ENCODE measurements at regions not wholly inside any gene's neighbourhood (a gene's known extent, or its start where the extent isn't known, plus 50 kb on each side); places are given as distances from the start of the nearest gene placed in this dataset.

DNA sequence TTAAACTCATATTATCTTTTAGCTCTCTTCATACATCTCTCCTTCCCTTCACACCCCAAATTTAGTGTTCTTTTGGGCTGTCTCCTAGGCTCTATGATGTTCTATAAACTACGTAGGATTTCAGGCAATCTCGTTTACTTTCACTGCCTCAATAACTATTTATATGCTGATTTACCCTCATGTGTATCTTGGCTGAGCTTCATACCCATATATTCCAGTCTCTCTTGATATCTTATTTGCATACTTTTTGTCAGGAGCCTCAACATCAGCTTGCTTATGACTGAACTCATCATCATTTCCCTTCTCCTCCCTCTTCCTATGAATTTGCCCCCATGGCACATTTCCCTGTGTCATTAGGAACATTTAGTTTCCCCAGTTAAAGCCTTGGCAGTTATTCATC, 262.1 kb upstream of the FBXO33 start:
- H3K9me3 ChIP-seq (ENCODE audit: insufficient read depth, low read length): no peaks in the 10 kb centered on the region
- no peaks in the 10 kb centered on the region for H3K4me1 ChIP-seq (ENCODE audit: insufficient read depth, insufficient read length)
- no peaks in the 10 kb centered on the region for H3K27me3 ChIP-seq (ENCODE audit: insufficient read depth, insufficient read length)
- no peak overlapping the region for H3K4me3 ChIP-seq (ENCODE audit: insufficient read length, low read depth)
- H3K9ac ChIP-seq (ENCODE audit: insufficient read length, low read depth): no peak overlapping the region
- no peaks in the 10 kb centered on the region for H3K36me3 ChIP-seq (ENCODE audit: insufficient read depth, insufficient read length, low read length)
- TF ChIP-seq YY1 (IDR thresholded peaks at IDR 0.05; ENCODE audit: insufficient read depth, insufficient read length) (no peak), ZNF274 (IDR thresholded peaks at IDR 0.05; ENCODE audit: low read depth, low read length) (no peak), SUZ12 (IDR thresholded peaks at IDR 0.05; ENCODE audit: extremely low read depth, insufficient read depth, insufficient read length) (no peak)
- DNase-seq (ENCODE audit: low read depth, low spot score): no peak

DNA sequence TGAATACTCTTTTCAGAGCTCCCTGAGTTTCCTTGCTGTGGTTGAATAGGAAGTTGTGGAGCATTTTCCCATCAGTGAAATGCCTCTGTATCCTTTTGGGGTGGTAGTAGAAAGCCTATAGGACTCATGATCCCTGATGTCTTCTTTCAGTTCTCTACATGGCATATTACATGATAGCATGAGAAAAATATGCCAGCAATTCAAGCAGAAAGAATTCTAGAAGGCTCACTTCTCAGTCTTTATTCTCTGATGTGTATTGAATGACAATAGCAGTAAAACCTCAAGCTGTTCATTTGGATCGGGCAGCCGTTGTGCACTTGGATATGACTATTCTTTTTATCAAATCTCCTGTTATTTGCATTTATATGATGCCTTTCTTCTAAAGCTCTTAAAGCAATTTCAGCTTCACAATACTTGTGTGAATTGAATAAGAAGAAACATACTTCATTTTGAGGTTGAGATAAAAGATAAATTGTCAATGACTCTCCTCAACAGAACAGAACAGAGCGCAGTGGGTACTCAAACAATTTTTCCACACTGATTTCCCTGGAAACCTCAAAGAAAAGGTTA, 251.5 kb upstream of the FBXO33 start:
- Histone ChIP-seq H3K4me1 (ENCODE audit: insufficient read depth, insufficient read length) (no peaks in the 10 kb centered on the region), H3K9me3 (ENCODE audit: insufficient read depth, low read length) (no peaks in the 10 kb centered on the region), H3K4me3 (ENCODE audit: insufficient read length, low read depth) (no peak overlapping the region), H3K27me3 (ENCODE audit: insufficient read depth, insufficient read length) (no peaks in the 10 kb centered on the region), H3K9ac (ENCODE audit: insufficient read length, low read depth) (no peak overlapping the region), H3K36me3 (ENCODE audit: insufficient read depth, insufficient read length, low read length) (no peaks in the 10 kb centered on the region)
- no peak for TF ChIP-seq YY1 (IDR thresholded peaks at IDR 0.05; ENCODE audit: insufficient read depth, insufficient read length)
- TF ChIP-seq SUZ12 (IDR thresholded peaks at IDR 0.05; ENCODE audit: extremely low read depth, insufficient read depth, insufficient read length): no peak
- no peak for TF ChIP-seq ZNF274 (IDR thresholded peaks at IDR 0.05; ENCODE audit: low read depth, low read length)
- DNase-seq (ENCODE audit: low read depth, low spot score): no peak

DNA sequence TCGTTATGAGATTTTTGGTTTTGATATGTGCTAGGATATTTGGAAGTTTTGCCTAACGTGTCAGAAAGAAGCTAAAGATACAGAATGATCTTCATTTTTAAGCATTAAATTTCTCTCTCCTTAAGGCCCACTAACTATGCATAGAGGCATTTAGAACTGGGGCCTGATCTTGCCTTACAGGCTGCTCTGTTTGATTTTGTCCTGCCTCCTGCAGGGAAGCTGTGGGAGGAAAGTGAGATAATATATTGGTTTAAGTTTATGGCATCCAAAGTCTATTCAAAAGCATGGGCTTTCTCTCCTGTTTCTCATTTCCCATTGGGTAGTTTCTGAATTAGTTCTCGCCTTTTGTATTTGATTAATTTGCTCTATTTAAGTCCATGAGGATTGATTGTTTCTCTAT, 250.3 kb upstream of the FBXO33 start:
- H3K27me3 ChIP-seq (ENCODE audit: insufficient read depth, insufficient read length): no peaks in the 10 kb centered on the region
- TF ChIP-seq ZNF274 (IDR thresholded peaks at IDR 0.05; ENCODE audit: low read depth, low read length) (no peak), SUZ12 (IDR thresholded peaks at IDR 0.05; ENCODE audit: extremely low read depth, insufficient read depth, insufficient read length) (no peak), YY1 (IDR thresholded peaks at IDR 0.05; ENCODE audit: insufficient read depth, insufficient read length) (no peak)
- no peak for DNase-seq (ENCODE audit: low read depth, low spot score)

DNA sequence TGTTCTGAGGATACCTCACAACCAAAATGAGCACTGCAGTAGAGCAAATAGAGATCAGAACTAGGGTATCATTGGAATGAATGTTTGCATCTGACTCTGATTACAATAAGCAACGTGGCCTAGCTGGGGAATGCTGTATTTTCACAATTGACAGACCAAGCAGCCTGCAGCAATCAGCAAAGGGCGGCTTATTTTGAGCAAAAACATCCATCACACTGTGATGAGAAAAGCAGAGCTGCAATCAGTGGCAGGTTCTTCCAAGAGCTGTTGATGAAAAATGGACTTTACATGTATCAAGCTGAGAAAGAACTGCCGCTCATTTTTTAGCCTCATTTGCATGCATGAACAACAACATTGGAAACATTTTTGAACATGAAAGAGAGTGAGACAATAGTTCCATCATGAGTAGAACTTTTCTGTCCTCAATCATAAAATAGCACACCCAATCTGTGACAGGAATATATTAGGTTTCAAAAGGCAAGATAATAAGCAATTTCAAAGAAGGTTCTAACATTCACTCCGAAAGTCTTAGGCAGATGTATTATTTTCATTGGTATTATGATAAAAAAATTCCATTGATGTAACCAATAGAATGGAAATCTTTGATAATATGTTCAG, 249.7 kb upstream of the FBXO33 start:
- TF ChIP-seq ZNF274 (IDR thresholded peaks at IDR 0.05; ENCODE audit: low read depth, low read length): no peak
- TF ChIP-seq YY1 (IDR thresholded peaks at IDR 0.05; ENCODE audit: insufficient read depth, insufficient read length): no peak
- TF ChIP-seq SUZ12 (IDR thresholded peaks at IDR 0.05; ENCODE audit: extremely low read depth, insufficient read depth, insufficient read length): no peak
- H3K27me3 ChIP-seq (ENCODE audit: insufficient read depth, insufficient read length): no peaks in the 10 kb centered on the region
- DNase-seq (ENCODE audit: low read depth, low spot score): no peak
- H3K9ac ChIP-seq (ENCODE audit: insufficient read length, low read depth): no peak overlapping the region
- H3K4me1 ChIP-seq (ENCODE audit: insufficient read depth, insufficient read length): no peaks in the 10 kb centered on the region
- no peaks in the 10 kb centered on the region for H3K36me3 ChIP-seq (ENCODE audit: insufficient read depth, insufficient read length, low read length)
- H3K4me3 ChIP-seq (ENCODE audit: insufficient read length, low read depth): no peak overlapping the region
- no peaks in the 10 kb centered on the region for H3K9me3 ChIP-seq (ENCODE audit: insufficient read depth, low read length)

More for the DNA sequence above, 250.3 kb upstream of the FBXO33 start:
- Histone ChIP-seq H3K36me3 (ENCODE audit: insufficient read depth, insufficient read length, low read length) (no peaks in the 10 kb centered on the region), H3K4me3 (ENCODE audit: insufficient read length, low read depth) (no peak overlapping the region), H3K9ac (ENCODE audit: insufficient read length, low read depth) (no peak overlapping the region), H3K9me3 (ENCODE audit: insufficient read depth, low read length) (no peaks in the 10 kb centered on the region), H3K4me1 (ENCODE audit: insufficient read depth, insufficient read length) (no peaks in the 10 kb centered on the region)

DNA sequence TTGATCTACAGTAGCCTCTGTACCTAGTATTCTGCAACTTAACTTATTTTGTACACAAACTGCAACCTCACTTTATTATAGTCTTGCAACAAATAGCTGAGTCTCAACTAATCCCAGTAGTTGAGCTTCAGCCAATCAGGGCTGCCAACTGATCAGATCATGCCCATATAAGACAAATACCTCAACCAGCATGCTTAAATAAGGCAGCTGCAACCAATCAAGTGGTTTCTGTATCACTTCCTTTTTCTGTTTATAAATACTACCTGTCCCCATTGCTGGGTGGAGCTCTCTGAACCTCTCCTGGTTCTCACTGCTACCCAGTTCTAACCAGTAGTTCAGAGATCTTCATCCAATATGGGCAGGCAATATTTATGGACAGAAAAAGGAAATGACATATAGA, 248.5 kb upstream of the FBXO33 start:
- Histone ChIP-seq H3K27me3 (ENCODE audit: insufficient read depth, insufficient read length) (no peaks in the 10 kb centered on the region), H3K4me1 (ENCODE audit: insufficient read depth, insufficient read length) (no peaks in the 10 kb centered on the region)
- DNase-seq (ENCODE audit: low read depth, low spot score): no peak

DNA sequence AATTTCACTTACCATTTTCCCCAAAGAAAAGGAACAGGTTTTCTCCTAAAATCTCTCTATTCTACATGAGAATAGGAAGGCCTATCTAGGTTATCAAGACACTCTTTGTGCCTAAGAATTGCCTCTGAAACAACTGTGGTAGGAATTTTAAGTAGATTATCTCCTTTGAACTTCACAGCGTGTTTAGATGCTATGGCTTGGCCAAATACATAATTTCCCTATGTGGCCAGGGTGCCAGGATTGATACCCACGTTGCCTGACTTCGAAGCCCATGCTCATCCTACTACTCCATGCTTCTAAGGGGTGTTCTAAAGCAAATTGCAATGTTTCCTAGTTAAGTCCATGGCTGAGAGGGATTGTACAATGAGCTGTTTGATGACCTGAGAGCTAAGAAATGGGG, 241.5 kb upstream of the FBXO33 start:
- DNase-seq (ENCODE audit: low read depth, low spot score): peak; percentile 46
- no peaks in the 10 kb centered on the region for H3K9me3 ChIP-seq (ENCODE audit: insufficient read depth, low read length)
- no peak overlapping the region for H3K9ac ChIP-seq (ENCODE audit: insufficient read length, low read depth)
- H3K4me3 ChIP-seq (ENCODE audit: insufficient read length, low read depth): no peak overlapping the region
- no peaks in the 10 kb centered on the region for H3K4me1 ChIP-seq (ENCODE audit: insufficient read depth, insufficient read length)
- no peaks in the 10 kb centered on the region for H3K36me3 ChIP-seq (ENCODE audit: insufficient read depth, insufficient read length, low read length)
- H3K27me3 ChIP-seq (ENCODE audit: insufficient read depth, insufficient read length): no peaks in the 10 kb centered on the region
- TF ChIP-seq YY1 (IDR thresholded peaks at IDR 0.05; ENCODE audit: insufficient read depth, insufficient read length) (no peak), ZNF274 (IDR thresholded peaks at IDR 0.05; ENCODE audit: low read depth, low read length) (no peak), SUZ12 (IDR thresholded peaks at IDR 0.05; ENCODE audit: extremely low read depth, insufficient read depth, insufficient read length) (no peak)

More for the DNA sequence above, 248.5 kb upstream of the FBXO33 start:
- no peak overlapping the region for H3K9ac ChIP-seq (ENCODE audit: insufficient read length, low read depth)
- no peaks in the 10 kb centered on the region for H3K9me3 ChIP-seq (ENCODE audit: insufficient read depth, low read length)
- no peak overlapping the region for H3K4me3 ChIP-seq (ENCODE audit: insufficient read length, low read depth)
- no peaks in the 10 kb centered on the region for H3K36me3 ChIP-seq (ENCODE audit: insufficient read depth, insufficient read length, low read length)
- no peak for TF ChIP-seq YY1 (IDR thresholded peaks at IDR 0.05; ENCODE audit: insufficient read depth, insufficient read length)
- TF ChIP-seq SUZ12 (IDR thresholded peaks at IDR 0.05; ENCODE audit: extremely low read depth, insufficient read depth, insufficient read length): no peak

DNA sequence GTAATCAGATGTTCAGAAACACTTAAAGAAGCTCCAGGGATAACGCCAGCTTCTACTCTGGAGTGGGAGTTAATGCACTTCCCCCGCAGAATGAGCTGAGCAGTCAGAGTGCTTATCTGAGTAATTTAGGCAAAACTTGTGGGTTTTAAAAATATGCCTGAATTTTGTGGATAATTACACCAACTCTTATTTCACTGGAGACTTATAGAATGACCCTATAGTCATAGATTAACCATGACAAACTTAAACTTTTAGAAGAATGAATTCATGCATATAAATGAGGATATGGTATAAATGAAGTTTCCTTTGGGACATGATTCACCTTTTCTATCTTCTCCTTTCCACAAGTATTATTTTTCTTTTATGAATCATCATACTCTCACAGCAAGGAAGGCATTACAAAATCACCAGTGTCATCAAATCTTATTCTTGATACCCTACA, 241.1 kb upstream of the FBXO33 start:
- Histone ChIP-seq H3K9ac (ENCODE audit: insufficient read length, low read depth) (no peak overlapping the region), H3K27me3 (ENCODE audit: insufficient read depth, insufficient read length) (no peaks in the 10 kb centered on the region), H3K4me1 (ENCODE audit: insufficient read depth, insufficient read length) (no peaks in the 10 kb centered on the region), H3K36me3 (ENCODE audit: insufficient read depth, insufficient read length, low read length) (no peaks in the 10 kb centered on the region), H3K4me3 (ENCODE audit: insufficient read length, low read depth) (no peak overlapping the region), H3K9me3 (ENCODE audit: insufficient read depth, low read length) (no peaks in the 10 kb centered on the region)
- TF ChIP-seq SUZ12 (IDR thresholded peaks at IDR 0.05; ENCODE audit: extremely low read depth, insufficient read depth, insufficient read length) (no peak), ZNF274 (IDR thresholded peaks at IDR 0.05; ENCODE audit: low read depth, low read length) (no peak), YY1 (IDR thresholded peaks at IDR 0.05; ENCODE audit: insufficient read depth, insufficient read length) (no peak)
- no peak for DNase-seq (ENCODE audit: low read depth, low spot score)
